GM06990 (cell line): ENCODE measurements at regions not wholly inside any gene's neighbourhood (a gene's known extent, or its start where the extent isn't known, plus 50 kb on each side); places are given as distances from the start of the nearest gene placed in this dataset.

ENCODE experiments used
- DNase-seq: peaks from one replicate; pipeline ENCODE4 v3.0.0-alpha.2; 2011; ENCODE audit not compliant: insufficient read length; ENCODE audit errors: extremely low read depth
- H3K27me3 ChIP-seq: replicated peaks from 2 replicates; pipeline ENCODE4 v1.6.0; 2011; ENCODE audit warnings: low read length; ENCODE audit not compliant: control insufficient read depth, insufficient read depth
- H3K36me3 ChIP-seq: 2 replicates; pipeline ENCODE4 v1.5.1; 2011; ENCODE audit warnings: low read length; ENCODE audit not compliant: control insufficient read depth, insufficient read depth
- H3K4me3 ChIP-seq: replicated peaks from 2 replicates; pipeline ENCODE4 v1.5.1; 2011; ENCODE audit warnings: low read depth, mild to moderate bottlenecking, control low read depth, low read length
- CTCF ChIP-seq: IDR thresholded peaks from 2 replicates; pipeline ENCODE4 v1.5.1; 2011; ENCODE audit warnings: low read length, control low read depth, mild to moderate bottlenecking, inconsistent platforms; ENCODE audit not compliant: insufficient read depth, poor library complexity, severe bottlenecking

- no peak for TF ChIP-seq CTCF
- H3K36me3 ChIP-seq: no peaks in the 10 kb centered on the region
- DNase-seq: no peak
- H3K4me3 ChIP-seq: no peak overlapping the region
- no peaks in the 10 kb centered on the region for H3K27me3 ChIP-seq
Observed at GRCh38 chr2:42949125-42949524, 156.7 kb upstream of the HAAO start.

GRCh38 chr2:42947809-42948600 lies 155.6 kb upstream of the HAAO start:
- Histone ChIP-seq H3K4me3 (no peak overlapping the region), H3K27me3 (no peaks in the 10 kb centered on the region; the same call in 1 of the 2 replicates), H3K36me3 (no peaks in the 10 kb centered on the region)
- no peak for TF ChIP-seq CTCF
- DNase-seq: no peak

- Histone ChIP-seq H3K4me3 (no peak overlapping the region), H3K36me3 (no peaks in the 10 kb centered on the region), H3K27me3 (no peaks in the 10 kb centered on the region; the same call in 1 of the 2 replicates)
- no peak for DNase-seq
- no peak for TF ChIP-seq CTCF
Observed at GRCh38 chr2:42944779-42945415, 152.5 kb upstream of the HAAO start.

- Histone ChIP-seq H3K36me3 (no peaks in the 10 kb centered on the region), H3K4me3 (no peak overlapping the region), H3K27me3 (no peaks in the 10 kb centered on the region; the same call in 1 of the 2 replicates)
- DNase-seq: no peak
- TF ChIP-seq CTCF: no peak
Observed at GRCh38 chr2:42942990-42943493, 150.7 kb upstream of the HAAO start.

GRCh38 chr2:42942214-42942989 lies 150.0 kb upstream of the HAAO start:
- TF ChIP-seq CTCF: no peak
- Histone ChIP-seq H3K27me3 (no peaks in the 10 kb centered on the region; the same call in none of the 2 replicates), H3K4me3 (no peak overlapping the region), H3K36me3 (no peaks in the 10 kb centered on the region)
- no peak for DNase-seq
